ENCODE measurements at regions not wholly inside any gene's neighbourhood (a gene's known extent, or its start where the extent isn't known, plus 50 kb on each side); places are given as distances from the start of the nearest gene placed in this dataset.

DNA sequence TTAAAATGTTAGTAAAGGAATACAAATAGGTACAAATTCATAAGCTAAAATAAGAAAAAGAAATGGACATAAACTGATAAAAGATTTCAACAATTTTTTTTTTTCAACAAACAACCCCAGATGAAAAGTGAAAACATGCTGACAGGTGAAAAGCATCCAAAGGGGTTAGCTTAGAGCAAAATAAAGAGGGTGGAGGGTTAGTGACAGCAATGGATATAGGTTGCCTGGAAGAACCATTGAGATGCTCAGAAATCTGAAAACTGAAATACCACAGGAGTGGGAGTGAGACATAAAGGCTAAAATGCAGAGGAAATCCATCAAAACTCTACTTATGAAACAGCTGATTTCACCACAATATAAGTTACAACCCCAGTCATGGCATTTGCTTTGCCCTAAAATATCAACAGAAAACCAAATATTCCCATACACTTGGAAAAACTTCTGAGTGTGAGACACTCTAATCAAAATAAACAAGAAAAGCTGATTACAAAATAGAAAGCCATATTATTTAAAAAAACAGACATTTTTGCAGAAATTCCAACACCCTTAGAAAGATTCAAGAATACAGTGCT lies 136.3 kb upstream of the PLEKHG7 start:
- TF ChIP-seq EZH2 (IDR thresholded peaks at IDR 0.05): no peak
- TF ChIP-seq POLR2AphosphoS5 (IDR thresholded peaks at IDR 0.05; ENCODE audit: borderline replicate concordance, low read depth, low read length): no peak
- no peak for TF ChIP-seq FOXP2 (optimal IDR thresholded peaks at IDR 0.05; ENCODE audit: control extremely low read depth, extremely low read length, insufficient read depth)
